HEK293T (cell line): ENCODE measurements at regions not wholly inside any gene's neighbourhood (a gene's known extent, or its start where the extent isn't known, plus 50 kb on each side); places are given as distances from the start of the nearest gene placed in this dataset.

Experiments
- CTCF ChIA-PET: fragments of 350-600 bp; formaldehyde crosslinking; extraction: SDS; loops from one replicate; lab custom pipeline; 2021; ENCODE audit warnings: antibody characterized with exemption, inconsistent platforms; lab: Yijun Ruan, JAX
- POLR2A ChIA-PET: fragments of 350-600 bp; formaldehyde crosslinking; extraction: SDS; loops from one replicate; lab custom pipeline; 2020; ENCODE audit warnings: antibody characterized with exemption, inconsistent platforms; lab: Yijun Ruan, JAX
- DNase-seq: peaks from one replicate; pipeline ENCODE4 v3.0.0; 2012; ENCODE audit warnings: mixed read lengths; ENCODE audit errors: extremely low spot score
- ARNT ChIP-seq: fragments of 450-650 bp; IDR thresholded peaks from 2 replicates; pipeline ENCODE4 v1.6.1; 2017; ENCODE audit warnings: mild to moderate bottlenecking
- BHLHE40 ChIP-seq: fragments of 450-650 bp; IDR thresholded peaks from 2 replicates; pipeline ENCODE4 v1.6.1; 2016; ENCODE audit warnings: mild to moderate bottlenecking, moderate library complexity, borderline replicate concordance
- CTBP1 ChIP-seq: fragments of 450-650 bp; IDR thresholded peaks from 2 replicates; pipeline ENCODE4 v1.6.1; 2016; ENCODE audit warnings: borderline replicate concordance
- ELF4 ChIP-seq: fragments of 450-650 bp; IDR thresholded peaks from 2 replicates; pipeline ENCODE4 v1.6.1; 2017; ENCODE audit warnings: antibody characterized with exemption
- FOXA1 ChIP-seq: fragments of 450-650 bp; IDR thresholded peaks from 2 replicates; pipeline ENCODE4 v1.6.1; 2016; ENCODE audit warnings: mild to moderate bottlenecking
- FOXK2 ChIP-seq: fragments of 450-650 bp; IDR thresholded peaks from 2 replicates; pipeline ENCODE4 v1.6.1; 2016; ENCODE audit warnings: mild to moderate bottlenecking
- FOXM1 ChIP-seq: fragments of 450-650 bp; IDR thresholded peaks from 2 replicates; pipeline ENCODE4 v1.6.1; 2017; ENCODE audit warnings: mild to moderate bottlenecking, borderline replicate concordance
- HDGF ChIP-seq: fragments of 450-650 bp; IDR thresholded peaks from 2 replicates; pipeline ENCODE4 v1.6.1; 2017; ENCODE audit warnings: antibody characterized with exemption, borderline replicate concordance
- L3MBTL2 ChIP-seq: fragments of 450-650 bp; conservative IDR thresholded peaks from 2 replicates; pipeline ENCODE4 v1.6.1; 2016; ENCODE audit warnings: mild to moderate bottlenecking
- LEF1 ChIP-seq: fragments of 450-650 bp; IDR thresholded peaks from 2 replicates; pipeline ENCODE4 v1.6.1; 2017; ENCODE audit warnings: mild to moderate bottlenecking, borderline replicate concordance
- NFRKB ChIP-seq: fragments of 450-650 bp; IDR thresholded peaks from 2 replicates; pipeline ENCODE4 v1.6.1; 2016; ENCODE audit warnings: mild to moderate bottlenecking, moderate library complexity
- SP1 ChIP-seq: fragments of 450-650 bp; IDR thresholded peaks from 2 replicates; pipeline ENCODE4 v1.6.1; 2017
- SUZ12 ChIP-seq: fragments of 450-650 bp; IDR thresholded peaks from 2 replicates; pipeline ENCODE4 v1.6.1; 2016; ENCODE audit warnings: mild to moderate bottlenecking
- TARDBP ChIP-seq: fragments of 450-650 bp; IDR thresholded peaks from 2 replicates; pipeline ENCODE4 v1.6.1; 2016
- ZNF384 ChIP-seq: fragments of 450-650 bp; IDR thresholded peaks from 2 replicates; pipeline ENCODE4 v1.6.1; 2016
- TF ChIP-seq, protein P1 (sequence below): fragments of 450-650 bp; IDR thresholded peaks from 2 replicates; pipeline ENCODE4 v1.6.1; 2016

DNA sequence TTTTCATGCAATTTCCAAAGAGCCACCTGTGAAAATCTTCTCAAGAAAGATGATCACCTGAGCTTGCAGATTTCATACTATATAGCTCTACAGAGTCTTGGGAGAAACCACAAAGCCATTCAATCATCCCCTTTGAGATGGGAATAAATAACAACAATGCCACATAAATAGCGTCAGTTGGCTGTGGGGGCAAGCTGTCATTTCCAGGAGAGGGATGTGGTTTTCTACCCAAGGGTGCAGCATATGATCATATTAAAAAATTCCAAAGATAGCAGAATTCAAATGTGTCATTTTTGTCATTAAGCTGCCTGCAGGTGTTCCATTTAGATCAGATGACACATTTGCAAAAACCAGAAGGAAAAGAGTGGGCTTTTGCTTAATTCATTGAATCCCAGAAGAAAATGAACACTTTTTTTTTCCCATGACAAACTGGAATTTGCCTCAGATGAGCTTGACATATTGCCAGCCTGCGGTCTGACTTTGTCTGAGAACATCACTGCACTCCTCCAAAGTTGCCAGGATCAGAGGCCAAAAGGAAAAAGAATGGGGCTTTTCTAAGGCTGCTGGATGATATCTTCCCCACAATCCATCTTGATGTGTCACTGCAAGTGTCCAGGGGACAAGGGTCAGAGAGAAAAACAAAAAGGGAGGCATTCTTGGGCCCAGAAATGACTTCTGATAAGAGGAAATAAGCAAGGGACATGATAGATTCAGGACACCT is 314.1 kb upstream of the USP25 start:
- DNase-seq = no peak
- POLR2A ChIA-PET = no interaction called here
- CTCF ChIA-PET = no interaction called here
- TF ChIP-seq ARNT (no peak), L3MBTL2 (no peak), LEF1 (no peak), BHLHE40 (no peak), SUZ12 (no peak), FOXA1 (no peak)

DNA sequence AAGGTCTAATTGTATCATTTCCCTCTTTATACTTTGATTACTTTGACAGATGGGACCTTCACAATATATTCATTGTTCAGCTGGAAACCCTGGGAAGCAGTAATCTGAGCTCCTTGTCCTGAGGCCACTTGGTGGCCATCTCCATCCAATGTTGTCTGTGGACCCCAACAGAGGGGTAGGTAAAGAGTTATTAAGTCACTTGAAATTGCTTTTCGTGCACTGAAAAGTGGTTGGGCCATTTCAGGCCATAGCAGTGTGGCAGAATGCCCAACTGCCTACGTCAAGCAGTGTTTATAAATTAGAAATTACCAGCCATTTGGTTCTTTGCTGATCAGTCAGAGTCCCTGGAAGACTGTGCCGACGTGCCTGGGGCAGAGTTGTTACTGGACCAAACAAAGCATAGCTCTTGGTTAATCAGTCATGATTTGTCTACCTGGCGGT is 308.3 kb upstream of the USP25 start:
- CTCF ChIA-PET = no interaction called here
- POLR2A ChIA-PET = no interaction called here

DNA sequence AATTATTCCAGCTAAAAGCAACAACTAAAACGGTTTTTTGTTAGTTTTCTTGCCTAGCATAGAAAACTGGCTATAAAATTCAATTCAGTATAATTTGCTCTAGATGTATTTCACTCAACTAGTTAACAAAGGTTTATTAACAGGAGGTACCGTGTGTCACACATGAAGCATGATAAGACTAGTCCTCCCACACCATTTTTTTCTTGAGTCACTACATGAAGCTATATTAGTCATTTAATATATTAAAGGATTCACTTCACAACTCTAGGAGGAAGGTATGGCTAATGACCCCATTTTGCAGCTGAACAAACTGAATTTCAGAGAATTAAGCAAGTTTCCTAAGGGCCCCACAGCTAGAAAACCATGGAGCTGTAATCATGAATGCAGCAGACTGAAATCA is 307.8 kb upstream of the USP25 start:
- ChIA-PET POLR2A (no interaction called here), CTCF (no interaction called here)
- no peak for DNase-seq
- no peak for TF ChIP-seq SP1
- TF ChIP-seq CTBP1 = no peak
- TF ChIP-seq, protein P1, sequence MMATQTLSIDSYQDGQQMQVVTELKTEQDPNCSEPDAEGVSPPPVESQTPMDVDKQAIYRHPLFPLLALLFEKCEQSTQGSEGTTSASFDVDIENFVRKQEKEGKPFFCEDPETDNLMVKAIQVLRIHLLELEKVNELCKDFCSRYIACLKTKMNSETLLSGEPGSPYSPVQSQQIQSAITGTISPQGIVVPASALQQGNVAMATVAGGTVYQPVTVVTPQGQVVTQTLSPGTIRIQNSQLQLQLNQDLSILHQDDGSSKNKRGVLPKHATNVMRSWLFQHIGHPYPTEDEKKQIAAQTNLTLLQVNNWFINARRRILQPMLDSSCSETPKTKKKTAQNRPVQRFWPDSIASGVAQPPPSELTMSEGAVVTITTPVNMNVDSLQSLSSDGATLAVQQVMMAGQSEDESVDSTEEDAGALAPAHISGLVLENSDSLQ = no peak
- TF ChIP-seq FOXK2 = no peak
- TF ChIP-seq SUZ12 = no peak
- no peak for TF ChIP-seq BHLHE40
- TF ChIP-seq HDGF = no peak
- no peak for TF ChIP-seq LEF1
- TF ChIP-seq FOXM1 = no peak
- TF ChIP-seq L3MBTL2 = no peak
- no peak for TF ChIP-seq TARDBP
- no peak for TF ChIP-seq FOXA1
- TF ChIP-seq ARNT = no peak
- TF ChIP-seq ELF4 = no peak
- TF ChIP-seq ZNF384 = no peak
- TF ChIP-seq NFRKB = no peak

More for the DNA sequence above, 308.3 kb upstream of the USP25 start:
- TF ChIP-seq ARNT = no peak
- TF ChIP-seq LEF1 = no peak
- TF ChIP-seq FOXA1 = no peak
- no peak for TF ChIP-seq FOXM1
- no peak for TF ChIP-seq NFRKB
- TF ChIP-seq, protein P1 = no peak
- TF ChIP-seq HDGF = no peak
- TF ChIP-seq TARDBP = no peak
- no peak for TF ChIP-seq L3MBTL2
- TF ChIP-seq CTBP1 = no peak
- no peak for TF ChIP-seq FOXK2
- TF ChIP-seq ELF4 = no peak
- TF ChIP-seq ZNF384 = no peak
- TF ChIP-seq BHLHE40 = no peak
- TF ChIP-seq SP1 = no peak
- DNase-seq = no peak

DNA sequence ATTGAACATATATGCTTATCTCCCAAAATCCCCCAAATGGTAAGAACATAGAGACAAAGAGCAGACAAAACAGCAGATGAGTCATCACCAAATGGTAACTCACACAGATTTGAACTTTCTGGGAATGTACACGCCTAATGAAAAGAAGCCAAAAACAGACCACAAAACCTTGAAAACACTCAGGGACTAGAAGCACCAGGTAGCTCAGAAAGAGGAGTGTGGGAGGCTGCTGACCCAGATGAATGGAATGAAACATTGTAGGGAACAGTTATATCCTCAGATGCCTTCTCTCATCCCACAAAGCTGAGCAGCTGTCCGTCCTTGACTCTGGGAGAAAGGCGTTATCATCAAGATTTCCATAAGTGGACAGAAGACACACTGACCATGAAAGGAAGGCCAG is 307.0 kb upstream of the USP25 start:
- ChIA-PET CTCF (no interaction called here), POLR2A (no interaction called here)
- DNase-seq = no peak
- TF ChIP-seq FOXK2 (no peak), TARDBP (no peak), ARNT (no peak), CTBP1 (no peak), FOXM1 (no peak), BHLHE40 (no peak), ELF4 (no peak), NFRKB (no peak), HDGF (no peak), SUZ12 (no peak), LEF1 (no peak), ZNF384 (no peak), FOXA1 (no peak), L3MBTL2 (no peak)
- TF ChIP-seq, protein P1 = no peak

DNA sequence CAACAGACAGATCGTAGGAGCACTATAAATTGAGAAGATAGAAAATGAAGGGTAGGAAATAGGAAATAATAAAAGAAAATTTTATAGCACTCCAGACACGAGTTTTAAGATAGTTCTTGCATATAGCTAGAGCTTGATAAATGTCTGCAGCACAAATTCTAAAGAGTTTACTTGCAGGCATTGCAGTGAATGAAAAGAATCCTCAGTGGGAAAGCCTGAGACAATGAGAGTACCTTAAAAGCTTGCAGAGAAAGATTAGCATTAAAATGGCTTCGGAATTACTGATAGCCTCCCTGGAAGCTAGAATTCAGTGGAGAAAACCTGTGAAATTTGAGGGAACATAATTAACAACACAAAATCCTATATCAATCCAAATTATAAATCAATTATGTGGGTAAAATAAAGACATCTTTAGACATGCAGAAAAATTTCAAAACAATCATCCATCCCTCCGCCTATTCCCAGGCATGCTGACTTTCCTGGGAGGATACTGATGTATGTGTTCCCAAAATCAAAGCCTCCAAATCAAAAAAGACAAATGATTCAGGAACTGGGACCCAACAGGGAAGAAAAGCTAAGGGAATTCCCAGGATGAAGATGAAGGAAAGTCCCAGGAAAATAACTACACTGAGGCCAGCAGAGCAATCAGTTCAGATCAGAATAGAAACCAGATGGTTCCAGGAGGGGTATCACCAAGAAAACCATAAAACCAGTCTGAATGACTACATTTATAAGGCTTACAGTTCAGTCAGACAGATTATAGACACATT is 305.9 kb upstream of the USP25 start:
- DNase-seq = no peak
- CTCF ChIA-PET = no interaction called here
- POLR2A ChIA-PET = no interaction called here
- no peak for TF ChIP-seq LEF1
- TF ChIP-seq TARDBP = no peak
- no peak for TF ChIP-seq ARNT
- TF ChIP-seq FOXM1 = no peak
- TF ChIP-seq BHLHE40 = no peak
- TF ChIP-seq NFRKB = no peak
- no peak for TF ChIP-seq L3MBTL2
- TF ChIP-seq SP1 = no peak
- no peak for TF ChIP-seq ZNF384
- no peak for TF ChIP-seq ELF4
- TF ChIP-seq, protein P1 = no peak
- no peak for TF ChIP-seq CTBP1
- TF ChIP-seq FOXK2 = no peak
- no peak for TF ChIP-seq SUZ12
- no peak for TF ChIP-seq FOXA1
